Glutamatergic neuron (in vitro differentiated cells): ENCODE measurements at regions not wholly inside any gene's neighbourhood (a gene's known extent, or its start where the extent isn't known, plus 50 kb on each side); places are given as distances from the start of the nearest gene placed in this dataset.
A peak's percentile ranks its signal among the peaks of the same experiment; 100 is the strongest.

ENCODE experiments used
- DNase-seq: peaks from one replicate; pipeline ENCODE4 v3.0.0; 2022
- H3K27ac Mint-ChIP-seq: one replicate; pipeline ENCODE4 v1.8.0; 2020; ENCODE audit warnings: mild to moderate bottlenecking, mixed read lengths, inconsistent platforms; ENCODE audit not compliant: unreplicated experiment
- H3K27me3 Mint-ChIP-seq: one replicate; pipeline ENCODE4 v1.8.0; 2020; ENCODE audit warnings: mild to moderate bottlenecking, moderate library complexity, mixed read lengths, inconsistent platforms; ENCODE audit not compliant: unreplicated experiment
- H3K36me3 Mint-ChIP-seq: one replicate; pipeline ENCODE4 v1.8.0; 2020; ENCODE audit warnings: mild to moderate bottlenecking, mixed read lengths, inconsistent platforms; ENCODE audit not compliant: unreplicated experiment
- H3K4me1 Mint-ChIP-seq: one replicate; pipeline ENCODE4 v1.8.0; 2020; ENCODE audit warnings: mild to moderate bottlenecking, low read depth, mixed read lengths, inconsistent platforms; ENCODE audit not compliant: unreplicated experiment
- H3K4me3 Mint-ChIP-seq: one replicate; pipeline ENCODE4 v1.8.0; 2020; ENCODE audit warnings: mild to moderate bottlenecking, mixed read lengths, inconsistent platforms; ENCODE audit not compliant: unreplicated experiment
- H3K9me3 Mint-ChIP-seq: one replicate; pipeline ENCODE4 v1.8.0; 2020; ENCODE audit warnings: mild to moderate bottlenecking, moderate library complexity, mixed read lengths, inconsistent platforms; ENCODE audit not compliant: unreplicated experiment
- TF ChIP-seq, protein P1 (sequence below): fragments of 200-600 bp; sonication (generic); IDR thresholded peaks from one replicate; pipeline ENCODE4 v1.5.0; 2021; ENCODE audit not compliant: partially characterized antibody, unreplicated experiment

DNA sequence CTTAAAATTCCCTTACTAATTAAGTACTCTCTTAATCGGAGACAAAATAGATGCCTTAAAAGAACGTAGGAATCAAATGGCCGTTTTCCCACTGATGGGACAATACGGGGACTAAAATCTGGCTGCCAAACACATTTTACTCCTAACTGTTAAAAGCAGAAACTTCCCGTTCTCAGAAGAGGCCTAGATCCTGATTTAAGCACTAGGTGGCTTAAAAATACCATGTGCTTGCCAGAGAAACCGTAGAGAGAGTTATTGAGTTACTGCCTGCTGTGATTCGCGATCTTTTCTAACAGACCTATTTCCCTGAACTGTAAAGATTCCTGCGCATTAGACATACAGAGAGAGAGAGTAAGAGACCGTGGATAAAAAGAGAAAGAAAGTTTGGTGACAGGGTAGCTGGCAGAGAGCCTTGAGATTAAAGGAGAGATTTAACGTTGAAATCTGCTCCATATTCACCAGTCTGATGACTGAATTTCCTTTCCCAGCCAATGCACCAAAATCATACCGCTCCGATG, 54.4 kb upstream of the STUM start:
- Mint-ChIP-seq H3K36me3 (peaks cover under 1% of the 10 kb centered on the region), H3K4me1 (peaks cover 37% of the 10 kb centered on the region), H3K9me3 (peaks cover 7% of the 10 kb centered on the region), H3K4me3 (no peak overlapping the region), H3K27me3 (peaks cover 8% of the 10 kb centered on the region), H3K27ac (no peak overlapping the region)
- no peak for DNase-seq
- TF ChIP-seq, protein P1, sequence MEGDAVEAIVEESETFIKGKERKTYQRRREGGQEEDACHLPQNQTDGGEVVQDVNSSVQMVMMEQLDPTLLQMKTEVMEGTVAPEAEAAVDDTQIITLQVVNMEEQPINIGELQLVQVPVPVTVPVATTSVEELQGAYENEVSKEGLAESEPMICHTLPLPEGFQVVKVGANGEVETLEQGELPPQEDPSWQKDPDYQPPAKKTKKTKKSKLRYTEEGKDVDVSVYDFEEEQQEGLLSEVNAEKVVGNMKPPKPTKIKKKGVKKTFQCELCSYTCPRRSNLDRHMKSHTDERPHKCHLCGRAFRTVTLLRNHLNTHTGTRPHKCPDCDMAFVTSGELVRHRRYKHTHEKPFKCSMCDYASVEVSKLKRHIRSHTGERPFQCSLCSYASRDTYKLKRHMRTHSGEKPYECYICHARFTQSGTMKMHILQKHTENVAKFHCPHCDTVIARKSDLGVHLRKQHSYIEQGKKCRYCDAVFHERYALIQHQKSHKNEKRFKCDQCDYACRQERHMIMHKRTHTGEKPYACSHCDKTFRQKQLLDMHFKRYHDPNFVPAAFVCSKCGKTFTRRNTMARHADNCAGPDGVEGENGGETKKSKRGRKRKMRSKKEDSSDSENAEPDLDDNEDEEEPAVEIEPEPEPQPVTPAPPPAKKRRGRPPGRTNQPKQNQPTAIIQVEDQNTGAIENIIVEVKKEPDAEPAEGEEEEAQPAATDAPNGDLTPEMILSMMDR: no peak

DNA sequence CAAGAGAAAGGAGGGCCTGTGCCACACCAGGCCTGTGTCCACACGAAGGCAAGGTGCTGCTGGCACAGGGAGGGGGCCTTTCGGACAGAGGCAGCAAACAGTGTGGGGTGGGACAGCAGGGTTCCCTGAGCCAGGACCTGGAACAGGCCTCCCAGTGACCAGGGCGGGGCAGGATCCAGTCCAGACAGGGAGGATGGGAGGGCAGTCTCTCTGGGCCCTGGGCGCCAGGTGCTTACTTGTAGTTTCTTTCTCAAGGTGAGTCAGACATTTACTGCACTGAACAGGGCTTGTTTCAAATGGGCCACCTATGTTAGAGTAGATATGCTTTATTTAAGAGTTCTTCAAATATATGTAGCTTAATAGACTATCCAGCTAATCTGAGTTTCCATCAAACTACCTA, 52.8 kb upstream of the STUM start:
- peak overlapping the region; percentile 34 for H3K27ac Mint-ChIP-seq
- peaks cover 7% of the 10 kb centered on the region for H3K27me3 Mint-ChIP-seq
- TF ChIP-seq, protein P1: no peak
- no peak overlapping the region for H3K4me3 Mint-ChIP-seq
- no peak for DNase-seq
- peaks cover 37% of the 10 kb centered on the region for H3K4me1 Mint-ChIP-seq
- no peaks in the 10 kb centered on the region for H3K36me3 Mint-ChIP-seq
- H3K9me3 Mint-ChIP-seq: peaks cover 10% of the 10 kb centered on the region

DNA sequence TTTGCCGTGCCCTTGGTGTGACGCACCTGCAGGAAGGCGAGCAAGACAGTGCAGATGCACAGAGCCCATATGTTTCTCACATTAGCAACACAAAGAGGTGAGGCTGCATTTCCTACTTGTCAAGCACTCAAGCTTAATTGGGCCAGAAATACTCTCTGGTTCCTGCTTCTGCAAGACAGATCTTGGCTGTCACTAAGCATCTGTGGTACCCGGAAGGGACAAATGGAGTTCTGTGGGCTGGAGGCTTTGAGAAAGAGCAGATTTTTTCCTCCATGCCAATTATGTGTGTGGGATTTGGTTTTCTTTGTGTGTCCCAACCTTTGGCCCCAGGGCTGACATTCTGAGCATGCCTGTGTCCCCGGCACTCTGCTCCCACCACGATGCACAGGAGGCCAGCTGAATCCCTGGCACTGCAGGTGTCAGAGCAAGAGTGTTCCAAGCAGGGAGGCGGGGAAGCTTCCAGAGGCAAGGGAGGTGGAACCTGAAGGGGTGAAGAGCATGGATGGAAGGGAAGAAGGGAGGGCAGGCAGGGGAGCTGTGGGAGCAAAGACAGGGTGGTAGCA, 52.0 kb upstream of the STUM start:
- Mint-ChIP-seq H3K27me3 (peaks cover 6% of the 10 kb centered on the region), H3K4me3 (no peak overlapping the region), H3K36me3 (no peaks in the 10 kb centered on the region), H3K27ac (peak overlapping the region; percentile 34), H3K9me3 (peaks cover 10% of the 10 kb centered on the region), H3K4me1 (peaks cover 34% of the 10 kb centered on the region)
- TF ChIP-seq, protein P1: no peak
- no peak for DNase-seq

DNA sequence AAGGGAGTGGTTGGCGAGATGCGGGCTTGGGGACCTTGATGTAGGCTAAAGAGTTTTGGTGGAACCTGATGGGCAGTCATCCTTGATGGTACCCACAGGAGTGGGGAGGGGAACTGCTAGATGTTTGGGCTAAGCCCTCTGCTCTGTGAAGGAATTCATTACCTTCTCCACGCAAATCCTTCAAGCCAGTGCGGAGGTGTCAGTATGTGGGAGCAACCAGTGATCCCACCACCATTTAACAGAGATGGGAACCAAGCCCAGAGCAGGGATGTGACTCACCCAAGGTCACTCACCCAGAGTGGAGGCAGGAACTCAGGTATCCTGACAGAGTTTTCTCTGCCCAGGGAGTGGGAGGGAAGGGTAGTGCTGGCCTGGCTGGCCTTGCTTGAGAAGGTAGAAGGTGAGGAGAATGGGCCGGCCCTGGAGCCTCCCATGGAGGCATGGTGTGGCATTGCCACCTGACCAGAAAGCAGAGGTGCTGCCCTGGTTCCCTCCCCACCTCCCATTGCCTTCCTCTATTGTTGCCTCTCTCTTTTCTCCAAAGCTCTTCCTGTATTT, 51.2 kb upstream of the STUM start:
- peaks cover 11% of the 10 kb centered on the region for H3K9me3 Mint-ChIP-seq
- TF ChIP-seq, protein P1: no peak
- peaks cover 5% of the 10 kb centered on the region for H3K36me3 Mint-ChIP-seq
- H3K4me1 Mint-ChIP-seq: peaks cover 31% of the 10 kb centered on the region
- H3K27me3 Mint-ChIP-seq: peaks cover 5% of the 10 kb centered on the region
- DNase-seq: no peak
- no peak overlapping the region for H3K4me3 Mint-ChIP-seq
- H3K27ac Mint-ChIP-seq: peak overlapping the region; percentile 34

DNA sequence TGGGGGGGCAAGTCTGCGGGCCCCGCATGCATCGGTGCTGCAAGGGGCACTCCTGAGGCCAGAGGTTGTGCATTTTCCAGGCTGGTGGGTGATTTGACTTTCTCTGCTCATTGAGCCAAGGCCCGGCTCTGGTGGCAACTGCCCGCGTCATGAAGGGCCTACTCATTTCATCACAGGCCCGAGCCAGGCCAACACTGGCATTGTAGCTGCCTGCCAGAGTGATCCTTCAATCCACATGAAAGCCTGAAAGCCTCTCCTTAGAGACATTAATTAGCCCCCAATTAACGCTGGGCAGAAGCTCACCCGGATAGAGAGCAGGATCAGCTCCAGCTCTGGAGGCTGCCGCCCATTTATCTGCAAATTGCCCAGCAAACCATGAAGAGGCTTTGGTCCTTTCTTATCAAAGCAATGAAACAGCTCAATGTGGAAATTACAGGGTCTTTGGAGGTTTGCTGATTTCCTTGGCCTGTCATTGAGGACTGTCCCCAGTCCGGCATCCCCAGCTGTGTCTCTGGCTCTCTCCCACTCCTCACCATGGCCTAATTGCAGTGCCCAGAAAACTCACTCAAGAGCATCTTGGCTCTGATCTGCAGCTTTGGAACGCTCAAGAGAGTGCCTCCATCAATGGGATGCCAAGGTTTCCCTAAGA, 50.4 kb upstream of the STUM start:
- peaks cover 12% of the 10 kb centered on the region for H3K9me3 Mint-ChIP-seq
- peak overlapping the region; percentile 7 for H3K4me3 Mint-ChIP-seq
- peaks cover 5% of the 10 kb centered on the region for H3K27me3 Mint-ChIP-seq
- peak overlapping the region; percentile 14 for H3K27ac Mint-ChIP-seq
- DNase-seq: no peak
- H3K36me3 Mint-ChIP-seq: peaks cover 7% of the 10 kb centered on the region
- TF ChIP-seq, protein P1: no peak
- peaks cover 30% of the 10 kb centered on the region for H3K4me1 Mint-ChIP-seq
